HepG2 (cell line): ENCODE measurements at regions not wholly inside any gene's neighbourhood (a gene's known extent, or its start where the extent isn't known, plus 50 kb on each side); places are given as distances from the start of the nearest gene placed in this dataset.

Experiments
- ATAC-seq: fragments of 200-7000 bp; cut with Tn5 transposase; 3 replicates; pipeline ENCODE4 v1.9.1; 2020; ENCODE audit warnings: mild to moderate bottlenecking, moderate library complexity
- BruUV-seq: library from RNA; stranded (reverse); fragments of 400-500 nt; replicated peaks from 2 replicates; lab custom pipeline; 2021; lab: Mats Ljungman, UMichigan
- CTCF ChIA-PET: fragments of 300-600 bp; formaldehyde crosslinking; extraction: SDS; loops from one replicate; lab custom pipeline; 2021; ENCODE audit warnings: low total read pairs, inconsistent platforms, low intra/inter-chr PET ratio; lab: Yijun Ruan, JAX
- POLR2A ChIA-PET: fragments of 350-600 bp; sonication (Branson Sonifier 250); formaldehyde crosslinking; loops from one replicate; lab custom pipeline; 2020; ENCODE audit warnings: antibody characterized with exemption, inconsistent platforms; lab: Yijun Ruan, JAX
- DNase-seq: peaks from one replicate; pipeline ENCODE4 v3.0.0-alpha.2; 2015; ENCODE audit warnings: low spot score
- FAIRE-seq: peaks from 3 replicates; lab custom pipeline; 2011; peaks lifted over from hg19 to GRCh38; lab: Jason Lieb, UNC
- H2AFZ ChIP-seq: one replicate; pipeline ENCODE4 v1.6.1; 2011; ENCODE audit warnings: low read length, inconsistent platforms
- H3K27ac ChIP-seq: fragments of 300-600 bp; 3 replicates; pipeline ENCODE4 v1.8.0; 2011; ENCODE audit warnings: mixed run types, mild to moderate bottlenecking, mixed read lengths, low read length, inconsistent platforms; ENCODE audit not compliant: insufficient read depth; ENCODE audit errors: extremely low read length
- H3K27me3 ChIP-seq, 2 experiments: fragments of 200-600 bp in 1 of 2; 2 replicates in 1 of 2; 3 replicates in 1 of 2; pipeline versions ENCODE4 v1.6.0 to v1.8.0; 2011; ENCODE audit warnings: low read length in 2 of 2, mild to moderate bottlenecking in 2 of 2, moderate library complexity in 2 of 2, inconsistent platforms in 1 of 2; ENCODE audit not compliant: insufficient read depth in 2 of 2, control insufficient read depth in 1 of 2
- H3K36me3 ChIP-seq, 2 experiments: fragments of 200-600 bp in 1 of 2; replicated peaks in 1 of 2; 2 replicates in 1 of 2; 3 replicates in 1 of 2; pipeline versions ENCODE4 v1.5.1 to v1.8.0; 2011; ENCODE audit warnings: low read length in 2 of 2, inconsistent platforms in 1 of 2; ENCODE audit not compliant: insufficient read depth in 2 of 2, control insufficient read depth in 1 of 2
- H3K4me1 ChIP-seq: 2 replicates; pipeline ENCODE4 v1.5.1; 2012; ENCODE audit warnings: low read length, inconsistent platforms; ENCODE audit not compliant: insufficient read depth
- H3K4me2 ChIP-seq: 2 replicates; pipeline ENCODE4 v1.6.0; 2011; ENCODE audit warnings: low read depth, low read length, inconsistent platforms
- H3K4me3 ChIP-seq, 3 experiments: fragments of 200-600 bp in 1 of 3; sonication (generic), shearing (Covaris generic) in 1 of 3; replicated peaks in 1 of 3; 2 replicates each; pipeline ENCODE4 v1.5.1; 2011 to 2016; ENCODE audit warnings: low read length in 3 of 3, inconsistent platforms in 2 of 3, low read depth in 2 of 3, mild to moderate bottlenecking in 2 of 3, control low read depth in 1 of 3, mixed read lengths in 1 of 3; ENCODE audit not compliant: insufficient read depth in 1 of 3
- H3K79me2 ChIP-seq: one replicate; pipeline ENCODE4 v1.6.1; 2011; ENCODE audit warnings: low read length, inconsistent platforms; ENCODE audit not compliant: insufficient read depth
- H3K9ac ChIP-seq: 2 replicates; pipeline ENCODE4 v1.6.0; 2011; ENCODE audit warnings: mild to moderate bottlenecking, low read depth, low read length, inconsistent platforms; ENCODE audit not compliant: insufficient read depth
- H3K9me3 ChIP-seq: 2 replicates; pipeline ENCODE4 v1.5.1; 2012; ENCODE audit warnings: mild to moderate bottlenecking, low read length
- H4K20me1 ChIP-seq: 2 replicates; pipeline ENCODE4 v1.6.0; 2011; ENCODE audit warnings: inconsistent platforms, mild to moderate bottlenecking, low read length, moderate library complexity; ENCODE audit not compliant: insufficient read depth
- DDIT3 ChIP-seq: sonication (generic); formaldehyde crosslinking; IDR thresholded peaks from 2 replicates; pipeline ENCODE4 v1.4.0; 2020; ENCODE audit warnings: mild to moderate bottlenecking, missing genetic modification reagents
- HMGXB4 ChIP-seq, 2 experiments: sonication (generic) in 1 of 2; formaldehyde crosslinking in 1 of 2; IDR thresholded peaks; 2 replicates each; pipeline versions ENCODE4 v1.4.0 to v1.6.1; 2018 to 2020; ENCODE audit warnings: missing genetic modification reagents in 2 of 2, borderline replicate concordance in 1 of 2, low read depth in 1 of 2, mild to moderate bottlenecking in 1 of 2, missing biosample characterization in 1 of 2
- JUN ChIP-seq: sonication (generic); formaldehyde crosslinking; IDR thresholded peaks from 2 replicates; pipeline ENCODE4 v1.4.0; 2020; ENCODE audit warnings: mild to moderate bottlenecking, missing genetic modification reagents
- JUNB ChIP-seq: sonication (generic); formaldehyde crosslinking; IDR thresholded peaks from 2 replicates; pipeline ENCODE4 v1.8.0; 2022; ENCODE audit warnings: missing genetic modification reagents, mild to moderate bottlenecking, borderline replicate concordance
- NRL ChIP-seq: sonication (generic); formaldehyde crosslinking; IDR thresholded peaks from 2 replicates; pipeline ENCODE4 v1.5.0; 2020; ENCODE audit warnings: missing genetic modification reagents, mild to moderate bottlenecking, moderate library complexity, borderline replicate concordance
- ONECUT2 ChIP-seq: sonication (generic); formaldehyde crosslinking; IDR thresholded peaks from 2 replicates; pipeline ENCODE4 v1.4.0; 2020; ENCODE audit warnings: missing genetic modification reagents
- PHF20 ChIP-seq: sonication (generic); formaldehyde crosslinking; IDR thresholded peaks from 2 replicates; pipeline ENCODE4 v1.5.0; 2020; ENCODE audit warnings: mild to moderate bottlenecking, missing genetic modification reagents
- ZNF20 ChIP-seq: sonication (generic); formaldehyde crosslinking; IDR thresholded peaks from 2 replicates; pipeline ENCODE4 v1.4.0; 2020; ENCODE audit warnings: mild to moderate bottlenecking, moderate library complexity, missing genetic modification reagents
- ZNF282 ChIP-seq: fragments of 450-650 bp; IDR thresholded peaks from 2 replicates; pipeline ENCODE4 v1.6.1; 2018; ENCODE audit not compliant: partially characterized antibody
- ZNF382 ChIP-seq: sonication (generic); formaldehyde crosslinking; IDR thresholded peaks from 2 replicates; pipeline ENCODE4 v1.5.0; 2020; ENCODE audit warnings: missing genetic modification reagents, mild to moderate bottlenecking, borderline replicate concordance
- ZNF431 ChIP-seq: sonication (generic); formaldehyde crosslinking; IDR thresholded peaks from 2 replicates; pipeline ENCODE4 v1.9.0; 2022; ENCODE audit warnings: missing genetic modification reagents, low read depth, mild to moderate bottlenecking, borderline replicate concordance
- ZNF619 ChIP-seq: sonication (generic); formaldehyde crosslinking; IDR thresholded peaks from 2 replicates; pipeline ENCODE4 v1.4.0; 2020; ENCODE audit warnings: mild to moderate bottlenecking, missing genetic modification reagents
- ZNF740 ChIP-seq: sonication (generic); formaldehyde crosslinking; IDR thresholded peaks from 2 replicates; pipeline ENCODE4 v1.4.0; 2020; ENCODE audit warnings: missing genetic modification reagents
- ZSCAN29 ChIP-seq: sonication (generic); formaldehyde crosslinking; conservative IDR thresholded peaks from 2 replicates; pipeline ENCODE4 v1.4.0; 2020; ENCODE audit warnings: mild to moderate bottlenecking, missing genetic modification reagents
- WGBS: methylation state at CpG from one replicate; pipeline ENCODE4 v1.1.6; 2017; ENCODE audit warnings: low lambda C conversion rate; 5-methylcytosine and 5-hydroxymethylcytosine counted together
- in situ Hi-C: cut with HindIII; loops from 2 replicates; pipeline ENCODE4 v1.10.0; 2017; ENCODE audit warnings: low pct_unique_long_range_greater_than_20kb; ENCODE audit not compliant: extremely low pct_ligation_motif_present
- intact Hi-C: fragments of 100-400 bp; cut with micrococcal nuclease; formaldehyde crosslinking; loops from one replicate; pipeline ENCODE4 v1.10.0; 2022; ENCODE audit not compliant: unreplicated experiment

GRCh38 chr3:45325676-45326075, 62.7 kb upstream of the LARS2 start:
- peaks cover 1 to 56% of the 10 kb centered on the region in 2 experiments for H3K27me3 ChIP-seq
- no peak overlapping the region for H3K4me3 ChIP-seq
- DNase-seq (no peak), FAIRE-seq (no peak), ATAC-seq (no peak)
- no TSS peak for BruUV-seq
- no peak overlapping the region for H3K4me2 ChIP-seq
- ChIA-PET CTCF (no interaction called here), POLR2A (no interaction called here)
- H3K27ac ChIP-seq = no peak overlapping the region
- intact Hi-C loops (no loop called here), in situ Hi-C loops (no loop called here)
- TF ChIP-seq JUNB (CRISPR knock-in tag) (no peak), DDIT3 (CRISPR knock-in tag) (no peak)
- 2% methylated on average over 3 of the region's 4 CpGs for WGBS
- no peaks in the 10 kb centered on the region for H3K36me3 ChIP-seq
- no peak overlapping the region for H2AFZ ChIP-seq
- no peaks in the 10 kb centered on the region for H3K9me3 ChIP-seq
- no peaks in the 10 kb centered on the region for H3K4me1 ChIP-seq
- H3K79me2 ChIP-seq = no peaks in the 10 kb centered on the region
- no peaks in the 10 kb centered on the region for H4K20me1 ChIP-seq
- H3K9ac ChIP-seq = no peak overlapping the region

- POLR2A ChIA-PET = no interaction called here
- TF ChIP-seq JUN (CRISPR knock-in tag) = no peak
- no peak for TF ChIP-seq ZNF20 (CRISPR knock-in tag)
- no peak for TF ChIP-seq PHF20 (CRISPR knock-in tag)
- no peak for TF ChIP-seq ZSCAN29 (CRISPR knock-in tag)
- no peak for TF ChIP-seq NRL (CRISPR knock-in tag)
- TF ChIP-seq ZNF619 (CRISPR knock-in tag) = no peak
- TF ChIP-seq ZNF282 = no peak
- no peak for TF ChIP-seq ZNF431 (CRISPR knock-in tag)
- no peak for TF ChIP-seq ONECUT2
- TF ChIP-seq ZNF382 (CRISPR knock-in tag) = no peak
- no peak for TF ChIP-seq ZNF740 (CRISPR knock-in tag)
- TF ChIP-seq HMGXB4 (CRISPR knock-in tag; IDR thresholded peaks at IDR 0.05; ENCODE audit: borderline replicate concordance in 1 of 2, low read depth in 1 of 2) = no peak
Measured at GRCh38 chr3:45329761-45330305, 58.5 kb upstream of the LARS2 start.

More at GRCh38 chr3:45329761-45330305, 58.5 kb upstream of the LARS2 start:
- H3K27ac ChIP-seq = no peak overlapping the region
- no peaks in the 10 kb centered on the region for H3K79me2 ChIP-seq
- no peak for ATAC-seq
- CTCF ChIA-PET = no interaction called here
- FAIRE-seq = no peak
- intact Hi-C loops (no loop called here), in situ Hi-C loops (no loop called here)
- H3K4me1 ChIP-seq = no peaks in the 10 kb centered on the region
- H3K4me3 ChIP-seq = no peak overlapping the region
- H4K20me1 ChIP-seq = no peaks in the 10 kb centered on the region
- WGBS = 12% methylated on average over 8 of the region's 8 CpGs
- H3K9me3 ChIP-seq = no peaks in the 10 kb centered on the region
- H3K36me3 ChIP-seq = no peaks in the 10 kb centered on the region
- no peak overlapping the region for H3K4me2 ChIP-seq
- no peak overlapping the region for H2AFZ ChIP-seq
- DNase-seq = no peak
- no peak overlapping the region for H3K9ac ChIP-seq
- peaks cover 0 to 38% of the 10 kb centered on the region in 2 experiments; a peak in 4 of 5 replicates for H3K27me3 ChIP-seq
- BruUV-seq = no TSS peak
